Glutamatergic neuron (in vitro differentiated cells): ENCODE measurements at regions not wholly inside any gene's neighbourhood (a gene's known extent, or its start where the extent isn't known, plus 50 kb on each side); places are given as distances from the start of the nearest gene placed in this dataset.

Experiments used
- DNase-seq: peaks from one replicate; pipeline ENCODE4 v3.0.0; 2022
- H3K27ac Mint-ChIP-seq: one replicate; pipeline ENCODE4 v1.8.0; 2020; ENCODE audit warnings: mild to moderate bottlenecking, mixed read lengths, inconsistent platforms; ENCODE audit not compliant: unreplicated experiment
- H3K27me3 Mint-ChIP-seq: one replicate; pipeline ENCODE4 v1.8.0; 2020; ENCODE audit warnings: mild to moderate bottlenecking, moderate library complexity, mixed read lengths, inconsistent platforms; ENCODE audit not compliant: unreplicated experiment
- H3K36me3 Mint-ChIP-seq: one replicate; pipeline ENCODE4 v1.8.0; 2020; ENCODE audit warnings: mild to moderate bottlenecking, mixed read lengths, inconsistent platforms; ENCODE audit not compliant: unreplicated experiment
- H3K4me1 Mint-ChIP-seq: one replicate; pipeline ENCODE4 v1.8.0; 2020; ENCODE audit warnings: mild to moderate bottlenecking, low read depth, mixed read lengths, inconsistent platforms; ENCODE audit not compliant: unreplicated experiment
- H3K4me3 Mint-ChIP-seq: one replicate; pipeline ENCODE4 v1.8.0; 2020; ENCODE audit warnings: mild to moderate bottlenecking, mixed read lengths, inconsistent platforms; ENCODE audit not compliant: unreplicated experiment
- H3K9me3 Mint-ChIP-seq: one replicate; pipeline ENCODE4 v1.8.0; 2020; ENCODE audit warnings: mild to moderate bottlenecking, moderate library complexity, mixed read lengths, inconsistent platforms; ENCODE audit not compliant: unreplicated experiment
- TF ChIP-seq, protein P1 (sequence below): fragments of 200-600 bp; sonication (generic); IDR thresholded peaks from one replicate; pipeline ENCODE4 v1.5.0; 2021; ENCODE audit not compliant: partially characterized antibody, unreplicated experiment

DNA sequence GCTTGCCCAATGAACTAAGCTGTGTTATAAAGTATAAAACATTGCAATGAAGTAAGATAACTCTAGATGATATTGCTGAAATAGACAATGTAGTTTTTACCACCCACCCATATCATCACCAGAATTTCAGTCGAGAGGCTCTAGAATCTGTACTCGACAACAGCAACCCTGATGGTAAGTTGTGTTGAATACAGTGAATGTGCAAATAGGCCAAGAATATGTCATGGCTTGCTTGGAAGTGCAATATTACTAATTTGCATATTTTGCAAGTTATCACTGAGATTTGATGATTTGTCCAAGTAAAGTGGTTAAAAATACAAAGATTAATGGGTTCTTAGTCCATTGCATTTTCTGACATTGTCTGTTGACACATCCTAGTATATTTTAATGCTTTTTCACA lies 90.6 kb upstream of the TUSC7 start:
- Mint-ChIP-seq H3K4me1 (peaks cover 8% of the 10 kb centered on the region), H3K4me3 (no peak overlapping the region), H3K27me3 (no peaks in the 10 kb centered on the region), H3K36me3 (peaks cover 7% of the 10 kb centered on the region), H3K9me3 (peaks cover 2% of the 10 kb centered on the region), H3K27ac (no peak overlapping the region)
- TF ChIP-seq, protein P1, sequence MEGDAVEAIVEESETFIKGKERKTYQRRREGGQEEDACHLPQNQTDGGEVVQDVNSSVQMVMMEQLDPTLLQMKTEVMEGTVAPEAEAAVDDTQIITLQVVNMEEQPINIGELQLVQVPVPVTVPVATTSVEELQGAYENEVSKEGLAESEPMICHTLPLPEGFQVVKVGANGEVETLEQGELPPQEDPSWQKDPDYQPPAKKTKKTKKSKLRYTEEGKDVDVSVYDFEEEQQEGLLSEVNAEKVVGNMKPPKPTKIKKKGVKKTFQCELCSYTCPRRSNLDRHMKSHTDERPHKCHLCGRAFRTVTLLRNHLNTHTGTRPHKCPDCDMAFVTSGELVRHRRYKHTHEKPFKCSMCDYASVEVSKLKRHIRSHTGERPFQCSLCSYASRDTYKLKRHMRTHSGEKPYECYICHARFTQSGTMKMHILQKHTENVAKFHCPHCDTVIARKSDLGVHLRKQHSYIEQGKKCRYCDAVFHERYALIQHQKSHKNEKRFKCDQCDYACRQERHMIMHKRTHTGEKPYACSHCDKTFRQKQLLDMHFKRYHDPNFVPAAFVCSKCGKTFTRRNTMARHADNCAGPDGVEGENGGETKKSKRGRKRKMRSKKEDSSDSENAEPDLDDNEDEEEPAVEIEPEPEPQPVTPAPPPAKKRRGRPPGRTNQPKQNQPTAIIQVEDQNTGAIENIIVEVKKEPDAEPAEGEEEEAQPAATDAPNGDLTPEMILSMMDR = no peak
- DNase-seq = no peak

DNA sequence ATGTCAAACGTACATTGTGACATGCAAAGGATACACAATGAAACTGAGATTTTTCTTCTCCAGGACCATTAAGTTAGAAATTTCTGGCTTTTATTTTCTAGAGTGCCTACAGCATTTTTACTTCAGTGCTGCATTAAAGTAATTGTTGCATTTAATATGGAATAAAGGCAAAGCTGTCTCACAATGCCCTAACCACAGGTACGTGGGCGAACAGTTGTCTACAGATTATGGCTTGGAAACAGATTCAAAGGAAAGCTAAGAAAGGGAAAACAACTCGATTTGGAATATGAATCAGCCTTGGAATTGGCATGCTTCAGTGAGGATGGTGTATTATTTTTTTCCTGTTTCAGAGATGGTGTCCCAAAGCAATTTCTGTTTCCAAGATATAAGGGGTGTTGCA lies 79.1 kb upstream of the TUSC7 start:
- Mint-ChIP-seq H3K4me1 (no peaks in the 10 kb centered on the region), H3K27me3 (peaks cover 2% of the 10 kb centered on the region), H3K9me3 (peaks cover 15% of the 10 kb centered on the region), H3K4me3 (no peak overlapping the region), H3K36me3 (peaks cover 32% of the 10 kb centered on the region), H3K27ac (no peak overlapping the region)
- TF ChIP-seq, protein P1 = no peak
- DNase-seq = no peak

DNA sequence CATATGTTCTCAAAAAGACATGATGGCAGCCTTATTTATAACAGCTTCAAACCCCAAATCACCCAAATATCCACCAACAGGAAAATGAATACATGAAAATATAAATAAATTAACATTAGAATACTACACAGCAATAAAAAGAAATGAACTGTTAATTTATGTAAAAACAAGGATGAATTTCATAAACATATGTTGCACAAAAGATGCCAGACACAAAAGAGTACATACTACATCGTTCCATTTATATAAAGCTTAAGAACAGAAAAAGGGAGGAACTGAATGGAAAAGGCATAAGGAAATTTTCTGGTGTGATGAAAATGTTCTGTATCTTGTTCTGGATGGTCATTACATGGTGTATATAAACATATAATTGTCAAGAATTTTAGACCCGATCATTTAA lies 69.9 kb upstream of the TUSC7 start:
- DNase-seq = no peak
- Mint-ChIP-seq H3K27ac (no peak overlapping the region), H3K9me3 (peaks cover 3% of the 10 kb centered on the region), H3K4me3 (no peak overlapping the region), H3K27me3 (peaks cover 2% of the 10 kb centered on the region), H3K36me3 (no peaks in the 10 kb centered on the region), H3K4me1 (no peaks in the 10 kb centered on the region)
- TF ChIP-seq, protein P1 = no peak

GRCh38 chr3:116640109-116640508 lies 69.5 kb upstream of the TUSC7 start:
- H3K9me3 Mint-ChIP-seq = peaks cover 3% of the 10 kb centered on the region
- H3K27me3 Mint-ChIP-seq = peaks cover 2% of the 10 kb centered on the region
- TF ChIP-seq, protein P1 = no peak
- no peak overlapping the region for H3K27ac Mint-ChIP-seq
- no peaks in the 10 kb centered on the region for H3K4me1 Mint-ChIP-seq
- H3K36me3 Mint-ChIP-seq = no peaks in the 10 kb centered on the region
- no peak overlapping the region for H3K4me3 Mint-ChIP-seq
- no peak for DNase-seq

DNA sequence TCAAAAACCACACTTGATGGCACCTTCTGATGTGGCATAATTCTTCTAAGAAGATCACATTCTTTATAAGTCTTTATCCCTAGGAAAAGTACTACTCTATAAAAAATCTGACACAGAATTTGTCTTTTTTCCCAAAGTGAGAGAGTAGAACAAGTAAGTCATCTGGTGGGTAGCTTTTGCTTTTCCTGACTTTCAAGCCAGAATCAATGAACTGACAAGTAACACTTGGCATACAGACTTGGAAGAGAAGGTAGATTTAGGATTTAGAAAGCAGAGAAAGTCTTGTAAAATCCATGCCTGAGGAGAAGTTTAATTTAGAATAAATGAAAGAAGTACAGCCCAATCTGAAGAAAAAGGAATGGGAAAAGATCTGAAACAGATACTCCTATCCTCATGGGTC lies 66.6 kb upstream of the TUSC7 start:
- Mint-ChIP-seq H3K4me3 (no peak overlapping the region), H3K4me1 (no peaks in the 10 kb centered on the region), H3K27me3 (no peaks in the 10 kb centered on the region), H3K27ac (no peak overlapping the region), H3K9me3 (no peaks in the 10 kb centered on the region), H3K36me3 (no peaks in the 10 kb centered on the region)
- DNase-seq = no peak
- TF ChIP-seq, protein P1 = no peak
